DOHH2 (cell line): ENCODE measurements at regions not wholly inside any gene's neighbourhood (a gene's known extent, or its start where the extent isn't known, plus 50 kb on each side); places are given as distances from the start of the nearest gene placed in this dataset.

ENCODE experiments used
- CTCF ChIP-seq: fragments of 200-600 bp; sonication (generic); IDR thresholded peaks from one replicate; pipeline ENCODE4 v1.5.1; 2014; ENCODE audit warnings: antibody characterized with exemption, mild to moderate bottlenecking, low read depth, low read length; ENCODE audit not compliant: poor library complexity, severe bottlenecking
- EZH2phosphoT487 ChIP-seq: fragments of 200-600 bp; sonication (generic); IDR thresholded peaks from 2 replicates; pipeline ENCODE4 v1.6.1; 2017; ENCODE audit warnings: borderline replicate concordance, mild to moderate bottlenecking, antibody characterized with exemption, low read length, moderate library complexity, mixed read lengths

GRCh38 chr3:154582501-154582900, 152.5 kb upstream of the GPR149 start:
- TF ChIP-seq CTCF (no peak), EZH2phosphoT487 (no peak)
